CD4-positive, alpha-beta T cell treated with Interleukin-4 for 1 hour (primary cell): ENCODE measurements at regions not wholly inside any gene's neighbourhood (a gene's known extent, or its start where the extent isn't known, plus 50 kb on each side); places are given as distances from the start of the nearest gene placed in this dataset.
"Not testable (repeated sequence)": the region's sequence is repeated elsewhere in the genome, so short reads cannot be mapped to it uniquely, and the experiment has no call there.

Experiments
- DNase-seq, 2 donors: peaks; one replicate each; pipeline ENCODE4 v3.0.0-alpha.2; 2020 to 2022

- no peak for DNase-seq
Measured at GRCh38 chr3:160047876-160048275, 59.2 kb downstream of the IL12A start.

GRCh38 chr3:160049038-160049437, 60.4 kb downstream of the IL12A start:
- DNase-seq: no peak

GRCh38 chr3:160049565-160049964, 60.9 kb downstream of the IL12A start:
- no peak for DNase-seq

GRCh38 chr3:160049988-160050387, 61.4 kb downstream of the IL12A start:
- DNase-seq: no peak

GRCh38 chr3:160052385-160053047, 63.9 kb downstream of the IL12A start:
- DNase-seq: no peak

- DNase-seq: no peak
Measured at GRCh38 chr3:160053048-160053391, 64.4 kb downstream of the IL12A start.

GRCh38 chr3:160054862-160055261, 66.2 kb downstream of the IL12A start:
- DNase-seq: not testable (repeated sequence)

GRCh38 chr3:160055659-160056058, 67.0 kb downstream of the IL12A start:
- DNase-seq: no peak

- DNase-seq: no peak
Measured at GRCh38 chr3:160057331-160057730, 68.7 kb downstream of the IL12A start.

- DNase-seq: no peak
Measured at GRCh38 chr3:160060409-160061027, 71.9 kb downstream of the IL12A start.

- DNase-seq: no peak
Measured at GRCh38 chr3:160061525-160061924, 72.9 kb downstream of the IL12A start.

GRCh38 chr3:160065282-160065681, 76.6 kb downstream of the IL12A start:
- DNase-seq: no peak

- no peak for DNase-seq
Measured at GRCh38 chr3:160065786-160066185, 77.2 kb downstream of the IL12A start.

- no peak for DNase-seq
Measured at GRCh38 chr3:160069986-160070385, 81.4 kb downstream of the IL12A start.

- DNase-seq: no peak
Measured at GRCh38 chr3:160076519-160076918, 87.9 kb downstream of the IL12A start.

GRCh38 chr3:160078533-160078932, 89.9 kb downstream of the IL12A start:
- no peak for DNase-seq

- DNase-seq: no peak
Measured at GRCh38 chr3:160081958-160082533, 93.4 kb downstream of the IL12A start.

- DNase-seq: no peak
Measured at GRCh38 chr3:160084998-160085397, 96.4 kb downstream of the IL12A start.

- DNase-seq: no peak
Measured at GRCh38 chr3:160088492-160089137, 100.0 kb downstream of the IL12A start.

GRCh38 chr3:160090653-160091052, 102.0 kb downstream of the IL12A start:
- DNase-seq: no peak

- no peak for DNase-seq
Measured at GRCh38 chr3:160091441-160091840, 102.8 kb downstream of the IL12A start.

GRCh38 chr3:160092760-160093159, 104.1 kb downstream of the IL12A start:
- no peak for DNase-seq

- DNase-seq: no peak
Measured at GRCh38 chr3:160094562-160094961, 105.9 kb downstream of the IL12A start.

GRCh38 chr3:160097478-160097877, 108.8 kb downstream of the IL12A start:
- DNase-seq: no peak
